Omental fat pad (tissue), 3 donors: ENCODE measurements at regions not wholly inside any gene's neighbourhood (a gene's known extent, or its start where the extent isn't known, plus 50 kb on each side); places are given as distances from the start of the nearest gene placed in this dataset.

Experiments
- ATAC-seq: fragments of 150-250 bp; one replicate; pipeline ENCODE4 v1.9.1; 2016; ENCODE audit warnings: mild to moderate bottlenecking, moderate library complexity; ENCODE audit not compliant: low FRiP score
- DNase-seq: peaks from one replicate; pipeline ENCODE4 v3.0.0-alpha.2; 2019; ENCODE audit warnings: low spot score
- CTCF ChIP-seq, 3 donors: fragments of 450-650 bp; IDR thresholded peaks; one replicate each; pipeline ENCODE4 v1.5.1; 2016 to 2017; ENCODE audit warnings: antibody characterized with exemption in 3 of 3, mild to moderate bottlenecking in 3 of 3, moderate library complexity in 2 of 3

- no peak for ATAC-seq
- no peak for DNase-seq
- TF ChIP-seq CTCF (IDR thresholded peaks at IDR 0.05): no peak
Observed at GRCh38 chr5:109612278-109612905, 77.3 kb upstream of the MAN2A1 start.

GRCh38 chr5:109611505-109611904 is 78.2 kb upstream of the MAN2A1 start:
- TF ChIP-seq CTCF (IDR thresholded peaks at IDR 0.05): no peak

GRCh38 chr5:109611061-109611460 is 78.7 kb upstream of the MAN2A1 start:
- TF ChIP-seq CTCF (IDR thresholded peaks at IDR 0.05): no peak
- no peak for DNase-seq
- ATAC-seq: no peak

More at GRCh38 chr5:109611505-109611904, 78.2 kb upstream of the MAN2A1 start:
- DNase-seq (no peak), ATAC-seq (no peak)

GRCh38 chr5:109610581-109610980 is 79.1 kb upstream of the MAN2A1 start:
- no peak for DNase-seq
- TF ChIP-seq CTCF (IDR thresholded peaks at IDR 0.05): no peak
- ATAC-seq: no peak

- TF ChIP-seq CTCF (IDR thresholded peaks at IDR 0.05): no peak
- DNase-seq (no peak), ATAC-seq (no peak)
Observed at GRCh38 chr5:109605207-109605730, 84.5 kb upstream of the MAN2A1 start.

- no peak for TF ChIP-seq CTCF (IDR thresholded peaks at IDR 0.05)
- ATAC-seq (no peak), DNase-seq (no peak)
Observed at GRCh38 chr5:109604758-109605157, 85.0 kb upstream of the MAN2A1 start.

- DNase-seq: no peak
- no peak for TF ChIP-seq CTCF (IDR thresholded peaks at IDR 0.05)
- no peak for ATAC-seq
Observed at GRCh38 chr5:109601736-109602135, 88.0 kb upstream of the MAN2A1 start.
